GM18498 (cell line): ENCODE measurements at regions not wholly inside any gene's neighbourhood (a gene's known extent, or its start where the extent isn't known, plus 50 kb on each side); places are given as distances from the start of the nearest gene placed in this dataset.

ENCODE experiments used
- ATAC-seq: cut with Tn5 transposase; IDR thresholded peaks from one replicate; pipeline ENCODE4 v1.9.1; 2021; ENCODE audit warnings: mild to moderate bottlenecking, moderate library complexity; ENCODE audit not compliant: unreplicated experiment

DNA sequence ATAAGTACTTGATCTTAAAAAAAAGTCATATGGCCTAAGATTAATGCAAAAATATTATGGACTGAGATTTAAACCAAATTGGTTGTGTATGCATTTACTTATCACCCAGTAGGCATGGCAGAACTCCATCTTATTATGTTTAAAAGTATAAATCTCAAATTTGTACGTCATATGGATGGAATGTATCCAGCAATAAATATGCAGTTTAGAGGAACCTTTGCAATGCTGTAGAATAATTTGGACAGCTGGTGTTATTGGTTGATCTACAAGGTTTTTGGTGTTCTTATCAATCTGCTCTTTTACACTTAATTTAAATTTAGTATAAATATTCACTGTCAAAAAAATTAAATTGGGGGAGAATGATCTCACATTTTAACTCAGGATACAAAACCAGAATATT lies 640.2 kb downstream of the SATB2 start:
- ATAC-seq = no peak

DNA sequence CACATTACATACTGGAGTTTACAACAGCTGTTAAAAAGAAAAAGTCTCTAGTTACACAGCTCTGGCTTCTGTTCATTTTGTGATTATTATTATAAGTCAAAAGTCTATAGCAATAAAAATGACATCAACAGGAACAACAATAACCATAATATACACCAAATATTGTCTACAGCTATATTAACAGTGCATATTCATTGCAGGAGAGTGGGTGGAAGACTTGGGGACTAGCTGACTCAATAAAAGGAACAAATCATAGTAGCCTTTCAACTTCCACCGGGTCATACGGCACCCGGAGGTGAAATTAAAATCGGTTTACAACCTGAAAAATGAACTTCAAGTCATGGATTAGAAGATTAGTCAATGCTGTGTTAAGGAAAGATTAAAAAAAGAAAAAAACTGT lies 642.1 kb downstream of the SATB2 start:
- no peak for ATAC-seq

DNA sequence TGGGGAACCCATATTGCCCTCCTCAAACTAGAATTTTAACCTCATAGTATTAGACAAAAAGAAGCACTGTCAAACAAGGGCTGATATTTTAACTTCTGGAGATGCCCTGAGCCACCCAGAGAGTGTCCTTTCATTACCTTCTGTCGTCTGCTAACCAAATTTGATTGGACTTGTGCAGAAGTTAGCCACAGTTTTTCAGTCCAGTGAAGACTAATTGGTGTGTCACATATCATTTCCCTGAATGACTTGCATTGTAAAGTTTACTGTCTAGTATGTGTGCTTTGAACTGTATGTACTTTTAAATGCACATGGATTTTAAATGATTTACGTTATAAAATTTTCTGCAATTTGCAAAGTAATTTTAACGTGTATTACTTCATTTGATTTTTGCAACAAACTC lies 646.5 kb downstream of the SATB2 start:
- no peak for ATAC-seq

DNA sequence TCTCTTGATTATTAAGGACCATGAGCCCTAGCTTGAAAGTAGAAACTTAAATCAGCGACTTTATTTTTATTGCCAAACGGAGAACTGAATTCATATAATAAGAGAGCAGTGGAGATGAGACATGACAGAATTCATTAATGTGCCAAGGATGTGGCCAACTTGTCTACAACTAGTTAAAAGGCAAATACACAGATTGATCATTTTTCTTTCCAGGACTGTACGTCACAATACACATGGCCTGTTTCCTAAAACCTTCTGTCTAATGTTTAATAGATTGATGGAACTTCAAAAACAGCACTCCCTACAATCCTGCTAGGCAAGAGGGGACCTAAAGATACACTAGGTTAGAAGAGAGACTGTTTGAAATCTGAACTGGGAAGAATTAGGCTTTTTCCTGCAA lies 647.8 kb downstream of the SATB2 start:
- ATAC-seq = no peak

DNA sequence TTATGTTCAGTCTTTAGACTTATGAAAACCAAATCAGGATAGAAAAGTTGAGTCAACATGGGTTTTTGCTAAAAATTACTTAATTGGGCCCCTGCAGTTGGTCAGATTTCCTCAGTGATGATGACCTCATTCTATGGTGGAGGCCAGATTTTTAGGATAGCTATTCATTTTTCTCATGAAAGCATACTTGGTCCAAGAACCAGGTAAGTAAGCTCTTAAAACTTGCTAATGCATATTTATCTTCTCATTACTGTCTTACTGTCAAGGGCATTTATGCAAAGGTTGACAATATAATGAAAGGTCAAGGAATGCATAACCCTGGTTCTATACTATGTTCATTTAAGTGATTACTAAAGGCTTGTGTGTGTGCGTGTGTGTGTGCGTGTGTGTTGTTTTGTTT lies 650.6 kb downstream of the SATB2 start:
- no peak for ATAC-seq

DNA sequence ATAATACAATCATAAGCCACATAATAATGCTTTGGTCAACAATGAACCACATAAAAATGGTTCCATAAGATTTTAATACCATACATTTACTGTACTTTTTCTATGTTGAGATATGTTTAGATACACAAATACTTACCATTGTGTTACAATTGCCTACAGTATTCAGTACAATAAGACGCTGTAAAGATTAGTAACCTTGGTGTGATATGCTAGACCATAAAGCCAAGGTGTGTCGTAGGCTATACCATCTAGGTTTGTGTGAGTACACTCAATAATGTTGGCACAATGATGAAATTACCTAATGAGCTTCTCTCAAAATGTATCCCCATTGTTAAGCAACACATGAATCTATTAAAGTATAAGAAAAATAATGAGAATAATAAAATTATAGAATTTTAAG lies 662.3 kb downstream of the SATB2 start:
- no peak for ATAC-seq

DNA sequence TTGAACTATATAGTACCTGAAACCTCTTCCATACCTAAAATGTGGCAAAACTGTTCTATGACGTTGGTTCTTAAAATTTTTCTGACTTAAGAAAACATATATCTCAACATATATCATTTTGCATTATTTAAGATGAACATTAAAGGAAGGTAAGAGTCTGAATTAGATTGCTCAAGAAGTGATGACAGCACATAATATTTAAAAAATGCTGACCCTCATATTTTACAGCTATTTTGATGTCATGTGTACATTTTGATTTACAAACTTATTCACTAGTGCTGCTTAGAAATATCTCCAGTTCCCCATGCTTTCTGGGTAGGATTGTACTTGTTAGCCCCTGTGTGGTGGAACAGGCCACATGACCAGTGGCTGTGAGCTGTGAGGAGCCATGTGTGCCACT lies 666.1 kb downstream of the SATB2 start:
- ATAC-seq = no peak

DNA sequence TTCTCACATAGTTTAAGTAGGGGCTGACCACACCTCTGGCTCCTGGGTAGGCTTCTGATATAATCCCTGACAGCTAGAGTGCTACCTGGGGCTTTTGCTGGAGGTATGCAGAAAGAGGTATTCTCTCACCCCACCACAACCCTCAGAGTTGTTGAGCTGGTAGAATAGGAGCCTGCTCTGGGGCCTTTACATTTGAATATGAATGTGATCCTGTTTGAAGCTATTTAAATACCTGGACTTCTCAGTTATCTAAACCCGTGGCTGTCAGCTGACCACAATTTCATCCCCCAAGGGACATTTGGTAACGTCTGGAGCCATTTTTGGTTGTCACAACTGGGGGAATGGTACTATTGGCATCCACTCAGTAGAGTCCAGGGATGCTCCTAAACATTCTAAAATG lies 669.1 kb downstream of the SATB2 start:
- no peak for ATAC-seq

DNA sequence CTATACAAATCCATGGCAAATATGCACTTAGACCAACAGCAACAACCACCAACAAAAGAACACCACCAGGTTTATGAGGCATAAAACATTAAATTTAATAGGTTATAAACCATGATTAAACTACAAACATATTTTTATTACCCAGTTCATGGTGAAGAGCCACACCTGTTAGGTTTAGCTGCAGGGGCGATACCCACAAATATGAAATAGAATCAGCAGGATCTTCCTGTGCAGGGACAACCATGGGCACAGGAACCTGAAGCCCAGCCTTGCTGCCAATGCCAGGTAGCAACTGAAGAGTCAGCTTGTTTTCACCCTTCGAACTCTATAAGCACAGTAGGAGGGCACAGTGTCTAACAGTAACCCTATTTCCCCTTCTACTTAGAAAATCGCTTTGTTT lies 675.0 kb downstream of the SATB2 start:
- no peak for ATAC-seq

DNA sequence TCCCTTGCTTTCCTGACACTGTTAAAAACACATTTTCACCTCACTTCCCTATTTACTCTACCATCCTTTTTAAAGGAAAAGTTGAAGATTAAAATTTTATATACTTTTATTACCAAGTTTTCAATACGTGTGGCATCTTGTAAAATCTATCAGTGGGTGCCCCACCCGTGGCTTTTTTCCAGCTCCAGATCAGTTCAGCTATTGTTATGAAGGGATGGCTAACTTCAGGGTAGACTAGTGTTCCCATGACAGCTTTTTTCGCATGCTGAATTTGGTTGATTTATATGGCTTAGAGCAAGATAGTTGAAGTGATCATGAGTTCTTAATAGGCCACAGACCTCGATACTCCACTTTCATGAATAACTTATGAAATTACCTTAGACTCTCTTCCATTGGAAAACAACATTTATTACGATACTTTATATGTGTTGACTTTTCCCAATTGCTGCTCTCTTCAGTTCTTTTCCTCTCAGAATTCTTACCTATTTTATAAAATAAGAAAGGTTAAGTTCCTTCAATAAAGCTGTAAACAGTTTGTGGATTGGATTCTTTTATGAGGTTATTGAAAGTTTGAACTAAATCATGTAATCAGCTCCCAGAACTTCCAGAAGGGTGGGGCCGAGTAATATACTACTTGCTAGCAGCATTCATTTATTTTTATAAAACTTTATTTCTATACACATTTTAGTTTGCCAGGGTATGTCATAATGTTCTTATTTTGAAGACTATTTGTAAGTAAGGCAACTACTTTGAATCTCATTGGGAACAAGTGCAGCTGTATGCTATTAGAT lies 680.9 kb downstream of the SATB2 start:
- ATAC-seq = no peak

DNA sequence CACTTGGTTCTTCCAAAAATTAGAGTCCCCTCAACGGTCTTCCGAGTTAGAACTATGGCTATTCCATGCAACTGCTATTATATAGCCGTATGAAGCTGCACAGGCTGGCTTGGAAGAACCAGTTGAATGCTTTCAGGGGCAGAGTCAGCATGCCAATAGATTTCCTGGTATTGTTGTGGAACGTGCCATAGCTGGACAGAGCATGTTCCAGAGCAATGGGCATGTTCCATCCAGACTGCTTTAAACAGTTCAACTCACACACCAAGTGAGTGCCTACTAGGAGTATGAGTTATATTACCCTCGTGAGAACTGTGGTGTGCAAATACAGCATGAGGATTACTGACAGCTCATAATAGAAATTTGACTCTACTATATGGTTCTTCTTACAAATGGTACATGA lies 682.0 kb downstream of the SATB2 start:
- ATAC-seq = no peak

DNA sequence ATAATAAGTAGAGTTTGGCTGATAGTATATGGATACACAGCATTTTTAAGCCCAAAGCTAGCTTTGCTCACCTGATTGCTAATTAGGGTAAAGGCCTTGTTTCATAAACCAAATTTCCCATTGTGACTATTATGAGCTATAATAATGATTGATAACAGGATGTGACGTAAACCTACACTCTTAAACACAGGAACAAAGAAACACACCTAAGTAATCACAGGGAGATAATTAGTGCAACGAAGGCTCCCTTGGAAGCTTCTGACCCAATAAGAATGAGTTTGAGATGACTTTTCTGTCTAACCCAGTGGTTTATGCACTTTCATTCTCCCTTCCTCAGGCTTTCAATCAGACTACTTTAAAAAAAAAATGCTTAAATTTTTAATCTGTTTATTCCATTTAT lies 683.2 kb downstream of the SATB2 start:
- no peak for ATAC-seq

DNA sequence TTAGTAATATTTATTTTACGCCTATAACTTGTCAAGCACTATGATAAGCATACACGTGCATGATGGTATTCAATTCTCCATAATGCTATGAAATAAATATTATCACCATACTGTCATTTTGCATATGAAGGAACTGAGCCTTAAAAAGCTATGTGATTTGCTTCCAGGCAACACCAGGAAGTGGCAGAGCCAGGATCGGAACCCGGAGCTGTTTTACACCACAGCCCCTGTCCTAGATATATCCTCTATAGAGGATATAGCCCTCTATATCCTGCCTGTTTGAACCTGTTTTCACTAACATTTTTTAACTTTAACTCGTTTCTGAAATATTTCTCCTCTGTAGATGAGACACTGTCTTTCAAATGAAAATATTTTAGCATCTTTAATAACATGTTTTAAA lies 690.0 kb downstream of the SATB2 start:
- no peak for ATAC-seq

DNA sequence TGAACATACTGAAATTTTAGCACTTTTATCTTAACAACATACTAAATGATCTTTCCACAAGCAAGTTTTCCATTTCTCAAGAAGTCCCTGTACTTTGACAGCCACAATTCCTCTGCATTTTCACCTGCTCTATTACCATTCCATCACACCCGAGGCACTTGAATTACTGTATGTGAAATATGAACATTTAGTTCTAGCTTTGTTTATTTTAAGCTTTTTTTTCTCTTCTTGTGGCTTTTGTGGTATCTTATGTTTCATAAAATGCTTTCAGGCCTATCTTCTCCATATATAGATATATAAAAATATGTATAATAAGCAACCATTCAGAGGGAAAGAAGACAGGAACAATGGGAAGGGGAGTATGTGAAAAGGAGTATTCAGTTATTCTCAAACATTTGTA lies 693.9 kb downstream of the SATB2 start:
- ATAC-seq = no peak

DNA sequence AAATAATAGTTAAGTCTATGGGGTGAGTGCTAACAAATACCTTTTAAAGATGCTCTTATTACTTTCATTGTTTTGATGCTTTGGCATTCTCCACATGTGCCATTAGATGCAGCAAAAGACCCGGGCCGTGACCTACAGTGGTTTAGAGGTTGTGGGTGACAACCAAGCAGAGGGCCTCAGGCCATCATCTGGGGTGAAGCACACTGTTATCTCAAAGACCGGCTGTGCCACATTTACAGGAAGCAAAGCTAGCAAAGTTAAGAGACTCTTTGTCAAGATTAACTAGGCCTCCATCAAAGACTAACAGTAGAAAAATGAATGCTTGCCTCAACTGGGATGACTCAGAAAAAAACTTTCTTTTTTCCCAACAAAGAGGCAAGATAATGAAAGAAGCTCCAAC lies 695.3 kb downstream of the SATB2 start:
- ATAC-seq = no peak

DNA sequence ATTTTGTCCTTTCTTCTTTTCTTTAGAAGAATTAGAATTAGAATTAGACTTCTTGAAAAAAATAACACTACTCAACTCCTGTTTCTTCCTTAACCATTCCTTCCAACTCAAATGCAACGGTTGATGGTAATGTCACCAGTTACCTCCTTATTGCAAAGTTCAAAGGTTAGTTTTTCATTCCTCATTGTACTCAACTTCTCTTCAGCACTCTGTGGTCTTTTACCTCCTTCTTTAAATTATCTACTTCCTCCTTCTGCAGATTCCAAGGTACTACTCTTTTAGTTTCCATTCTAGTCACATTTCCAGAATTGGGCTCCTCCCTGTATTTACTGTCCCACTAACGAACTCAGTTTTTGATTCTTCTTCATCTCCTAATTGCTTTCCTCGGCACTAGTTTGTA lies 700.7 kb downstream of the SATB2 start:
- ATAC-seq = no peak

DNA sequence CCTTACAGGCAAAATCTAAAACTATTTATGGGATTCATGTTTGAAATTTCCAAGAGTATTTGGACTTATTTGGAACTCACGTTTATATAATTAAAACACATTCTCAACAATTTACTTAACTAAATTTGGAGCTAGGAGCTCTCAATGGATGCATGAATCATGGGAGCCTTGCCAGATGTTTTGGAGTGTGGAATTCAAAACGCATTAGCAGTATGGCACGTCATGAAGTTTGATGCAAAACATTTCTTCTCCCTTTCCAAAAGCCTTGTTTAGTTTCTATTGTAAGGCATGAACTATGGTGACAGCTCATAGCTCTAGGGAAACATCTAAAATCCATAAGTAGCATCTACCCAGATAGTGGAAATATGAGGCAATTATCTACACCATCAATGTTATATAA lies 701.6 kb downstream of the SATB2 start:
- ATAC-seq = no peak

DNA sequence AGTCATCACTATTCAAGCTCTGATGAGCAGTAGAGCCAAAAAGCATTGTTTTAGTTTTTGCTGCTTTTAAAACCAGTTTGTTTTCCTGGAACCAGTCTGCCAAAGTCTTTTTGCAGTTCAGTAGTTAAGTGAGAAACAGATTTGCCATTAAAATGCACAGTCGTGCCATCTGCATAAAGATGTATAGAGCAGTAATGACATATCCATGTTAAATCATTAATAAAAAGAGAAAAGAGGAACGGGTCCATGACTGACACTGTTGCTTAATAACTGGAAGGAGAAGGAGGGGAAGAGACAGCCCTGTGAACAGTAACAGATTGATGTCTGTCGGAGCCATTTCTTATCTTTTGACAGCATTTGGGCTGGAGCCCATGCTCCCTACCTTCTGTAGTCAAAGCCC lies 704.6 kb downstream of the SATB2 start:
- no peak for ATAC-seq

DNA sequence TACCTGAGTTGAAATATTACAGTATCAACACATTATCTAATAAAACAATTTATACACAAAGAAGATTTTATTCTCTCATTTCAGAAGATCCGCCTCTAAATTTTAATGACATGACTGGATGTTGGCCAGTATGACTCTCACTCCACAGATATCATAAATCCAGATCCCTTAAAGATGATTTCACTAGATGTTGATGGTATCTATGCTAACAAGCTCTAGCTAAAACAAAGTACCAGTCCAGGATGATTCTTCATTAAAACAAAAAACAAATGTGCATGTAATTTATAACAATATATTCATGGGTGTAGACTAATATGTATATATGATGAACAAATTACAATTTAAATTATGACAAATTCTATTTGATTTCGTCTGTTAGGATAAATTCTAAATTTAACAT lies 708.4 kb downstream of the SATB2 start:
- no peak for ATAC-seq

DNA sequence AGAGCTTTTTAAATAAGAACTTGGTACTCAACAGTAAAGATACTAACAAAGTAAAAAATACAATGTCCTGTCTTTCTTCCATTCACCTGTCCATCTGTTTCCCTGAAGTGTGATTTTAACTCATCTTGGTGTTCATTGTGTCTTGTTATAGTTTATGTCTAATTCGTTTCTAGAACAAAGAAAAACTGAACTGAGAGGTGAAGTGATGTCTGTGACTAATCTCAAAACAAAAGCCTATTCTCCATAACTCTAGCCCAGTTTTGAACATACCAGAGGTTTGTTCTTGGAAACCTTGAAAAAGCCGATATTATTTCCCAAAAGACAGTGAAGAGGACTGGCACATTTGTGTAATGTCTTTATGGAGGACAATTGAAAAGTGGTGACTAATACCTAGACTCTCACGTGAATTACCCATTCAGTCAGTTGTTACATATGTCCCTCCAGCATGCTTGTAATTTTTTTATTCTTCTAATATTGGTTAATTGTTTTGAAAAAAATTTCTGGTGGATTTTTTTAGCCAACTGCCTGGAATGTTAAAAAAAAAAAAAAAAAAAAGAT lies 725.8 kb downstream of the SATB2 start:
- ATAC-seq = no peak

DNA sequence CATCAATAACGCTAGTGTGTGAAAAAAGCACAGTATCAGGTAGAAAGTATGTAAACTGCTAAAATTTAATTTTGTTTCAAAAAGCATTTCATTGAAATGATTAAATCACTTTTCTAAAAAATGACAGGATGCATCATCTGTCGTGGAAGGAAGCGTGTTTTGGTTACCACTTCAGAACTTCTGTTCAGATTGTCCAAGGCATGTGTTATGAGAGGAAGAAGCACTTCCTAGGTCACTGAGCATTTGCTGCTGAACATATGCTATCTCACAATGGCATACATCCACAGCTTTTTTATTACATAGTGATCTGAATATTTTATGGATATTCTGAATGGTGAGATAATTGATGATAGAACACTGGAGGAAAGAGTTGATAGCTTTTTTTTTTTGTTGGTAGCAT lies 737.5 kb downstream of the SATB2 start:
- no peak for ATAC-seq

DNA sequence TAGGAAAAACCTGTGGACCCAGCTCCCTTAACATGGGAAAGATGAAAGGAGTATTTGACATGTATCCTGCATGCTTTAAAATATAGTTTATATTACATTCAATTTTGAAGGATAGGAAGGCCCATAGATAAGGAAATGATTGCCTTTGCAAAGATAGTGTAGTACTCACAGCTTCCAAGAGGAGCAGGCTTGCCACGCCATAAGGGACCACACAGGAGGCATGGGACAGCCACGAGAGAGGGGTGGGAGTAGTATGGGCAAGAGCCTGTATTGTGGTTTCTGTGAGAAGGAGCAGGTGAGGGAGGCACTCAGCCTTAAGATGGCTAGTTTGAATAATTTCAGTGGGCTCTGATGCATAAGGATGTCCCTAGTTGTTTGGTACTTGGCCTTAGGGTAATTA lies 740.3 kb downstream of the SATB2 start:
- ATAC-seq = no peak

DNA sequence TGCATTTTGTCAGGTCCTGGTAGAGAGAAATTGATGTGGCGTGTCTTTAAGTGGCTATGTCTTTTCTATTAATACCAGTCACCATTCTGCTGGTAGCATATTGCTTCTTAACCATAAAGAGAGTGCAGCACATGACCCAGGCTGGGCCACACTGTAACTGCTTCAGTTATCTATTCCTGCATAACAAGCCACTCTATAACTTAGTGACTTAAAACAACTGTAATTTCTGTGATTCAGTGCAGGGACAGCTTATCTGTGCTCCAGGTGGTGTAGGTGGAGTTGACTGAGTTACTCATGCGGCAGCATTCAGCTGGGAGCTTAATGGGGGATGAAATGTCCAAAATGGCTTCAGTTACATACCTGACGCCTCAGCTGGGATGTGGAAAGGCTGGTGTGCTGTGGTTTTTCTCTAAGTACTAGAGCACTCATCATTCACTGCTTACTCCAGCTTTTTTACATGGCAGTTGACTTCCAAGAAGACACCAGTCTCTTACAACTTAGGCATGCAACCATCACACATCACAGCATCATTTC lies 742.4 kb downstream of the SATB2 start:
- no peak for ATAC-seq
